ENCODE measurements at regions not wholly inside any gene's neighbourhood (a gene's known extent, or its start where the extent isn't known, plus 50 kb on each side); places are given as distances from the start of the nearest gene placed in this dataset.

- TF ChIP-seq GATA2 (IDR thresholded peaks at IDR 0.05; ENCODE audit: low read depth, low read length) (no peak), GATA3 (IDR thresholded peaks at IDR 0.05; ENCODE audit: low read depth, low read length) (no peak)
Observed at GRCh38 chr5:123732257-123732656, 220.3 kb downstream of the CSNK1G3 start.

Measured in SH-SY5Y (cell line).